Cardiac muscle cell (in vitro differentiated cells and primary cell): ENCODE measurements at regions not wholly inside any gene's neighbourhood (a gene's known extent, or its start where the extent isn't known, plus 50 kb on each side); places are given as distances from the start of the nearest gene placed in this dataset.
A peak's percentile ranks its signal among the peaks of the same experiment; 100 is the strongest.
"Not testable (repeated sequence)": the region's sequence is repeated elsewhere in the genome, so short reads cannot be mapped to it uniquely, and the experiment has no call there.

Source experiments
- DNase-seq, 2 donors: peaks; one replicate each; pipeline versions ENCODE4 v3.0.0 to v3.0.0-alpha.2; 2010 to 2017; ENCODE audit warnings: low read depth in 1 of 2, low spot score in 1 of 2
- H3K27ac ChIP-seq: fragments of 200-600 bp; sonication (generic); 2 replicates; pipeline ENCODE4 v1.5.1; 2016
- H3K27me3 ChIP-seq: fragments of 200-600 bp; sonication (generic); 2 replicates; pipeline ENCODE4 v1.6.0; 2016; ENCODE audit warnings: control low read depth
- H3K36me3 ChIP-seq: fragments of 200-600 bp; sonication (generic); 2 replicates; pipeline ENCODE4 v1.5.1; 2016; ENCODE audit warnings: control low read depth
- H3K4me1 ChIP-seq: fragments of 200-600 bp; sonication (generic); 2 replicates; pipeline ENCODE4 v1.8.1; 2017; ENCODE audit warnings: low read depth, mild to moderate bottlenecking, mixed run types
- H3K4me3 ChIP-seq: fragments of 200-600 bp; sonication (generic); 2 replicates; pipeline ENCODE4 v1.5.1; 2016; ENCODE audit warnings: mild to moderate bottlenecking
- H3K9me3 ChIP-seq: fragments of 200-600 bp; sonication (generic); 2 replicates; pipeline ENCODE4 v1.5.1; 2017; ENCODE audit warnings: low read depth, mild to moderate bottlenecking, control low read depth
- TF ChIP-seq, protein P1 (sequence below): IDR thresholded peaks from 2 replicates; pipeline ENCODE4 v1.5.1; 2012; ENCODE audit warnings: low read depth, mild to moderate bottlenecking, low read length

- DNase-seq, result peak; percentile 41 to 51
- H3K9me3 ChIP-seq, result no peaks in the 10 kb centered on the region
- TF ChIP-seq, protein P1, sequence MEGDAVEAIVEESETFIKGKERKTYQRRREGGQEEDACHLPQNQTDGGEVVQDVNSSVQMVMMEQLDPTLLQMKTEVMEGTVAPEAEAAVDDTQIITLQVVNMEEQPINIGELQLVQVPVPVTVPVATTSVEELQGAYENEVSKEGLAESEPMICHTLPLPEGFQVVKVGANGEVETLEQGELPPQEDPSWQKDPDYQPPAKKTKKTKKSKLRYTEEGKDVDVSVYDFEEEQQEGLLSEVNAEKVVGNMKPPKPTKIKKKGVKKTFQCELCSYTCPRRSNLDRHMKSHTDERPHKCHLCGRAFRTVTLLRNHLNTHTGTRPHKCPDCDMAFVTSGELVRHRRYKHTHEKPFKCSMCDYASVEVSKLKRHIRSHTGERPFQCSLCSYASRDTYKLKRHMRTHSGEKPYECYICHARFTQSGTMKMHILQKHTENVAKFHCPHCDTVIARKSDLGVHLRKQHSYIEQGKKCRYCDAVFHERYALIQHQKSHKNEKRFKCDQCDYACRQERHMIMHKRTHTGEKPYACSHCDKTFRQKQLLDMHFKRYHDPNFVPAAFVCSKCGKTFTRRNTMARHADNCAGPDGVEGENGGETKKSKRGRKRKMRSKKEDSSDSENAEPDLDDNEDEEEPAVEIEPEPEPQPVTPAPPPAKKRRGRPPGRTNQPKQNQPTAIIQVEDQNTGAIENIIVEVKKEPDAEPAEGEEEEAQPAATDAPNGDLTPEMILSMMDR, result no peak
- H3K4me1 ChIP-seq, result peaks cover 27% of the 10 kb centered on the region
- H3K27ac ChIP-seq, result peak overlapping the region; percentile 77
- H3K36me3 ChIP-seq, result no peaks in the 10 kb centered on the region
- no peaks in the 10 kb centered on the region for H3K27me3 ChIP-seq
- no peak overlapping the region for H3K4me3 ChIP-seq
Observed at GRCh38 chr10:30171601-30172000, 112.2 kb upstream of the JCAD start.

DNA sequence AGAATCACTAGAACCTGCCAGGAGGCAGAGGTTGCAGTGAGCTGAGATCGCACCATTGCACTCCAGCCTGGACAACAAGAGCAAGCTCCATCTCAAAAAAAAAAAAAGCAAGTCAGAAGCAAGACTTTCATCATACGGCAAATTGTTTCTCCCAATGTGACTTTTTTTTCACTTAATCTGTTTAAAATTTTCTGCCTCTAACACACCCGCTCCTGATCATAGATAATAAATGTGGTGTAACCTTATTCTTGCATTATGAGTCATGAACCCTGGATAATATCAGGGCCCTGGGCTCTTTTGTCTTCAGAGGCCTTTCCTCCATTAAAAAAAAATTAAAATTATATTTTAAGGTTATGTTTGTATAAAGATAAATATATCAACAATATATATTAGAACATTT is 111.4 kb upstream of the JCAD start:
- peak in 1 of 2 donors; percentile 85 for DNase-seq
- no peaks in the 10 kb centered on the region for H3K27me3 ChIP-seq
- peaks cover 27% of the 10 kb centered on the region for H3K4me1 ChIP-seq
- no peak overlapping the region for H3K4me3 ChIP-seq
- TF ChIP-seq, protein P1, result no peak
- H3K9me3 ChIP-seq, result no peaks in the 10 kb centered on the region
- peak overlapping the region; percentile 77 for H3K27ac ChIP-seq
- H3K36me3 ChIP-seq, result no peaks in the 10 kb centered on the region

- Histone ChIP-seq H3K27ac (peak overlapping the region; percentile 77), H3K4me1 (peaks cover 27% of the 10 kb centered on the region), H3K4me3 (no peak overlapping the region), H3K27me3 (no peaks in the 10 kb centered on the region), H3K36me3 (no peaks in the 10 kb centered on the region), H3K9me3 (no peaks in the 10 kb centered on the region)
- no peak for DNase-seq
- TF ChIP-seq, protein P1, result no peak
Observed at GRCh38 chr10:30170146-30170545, 110.8 kb upstream of the JCAD start.

DNA sequence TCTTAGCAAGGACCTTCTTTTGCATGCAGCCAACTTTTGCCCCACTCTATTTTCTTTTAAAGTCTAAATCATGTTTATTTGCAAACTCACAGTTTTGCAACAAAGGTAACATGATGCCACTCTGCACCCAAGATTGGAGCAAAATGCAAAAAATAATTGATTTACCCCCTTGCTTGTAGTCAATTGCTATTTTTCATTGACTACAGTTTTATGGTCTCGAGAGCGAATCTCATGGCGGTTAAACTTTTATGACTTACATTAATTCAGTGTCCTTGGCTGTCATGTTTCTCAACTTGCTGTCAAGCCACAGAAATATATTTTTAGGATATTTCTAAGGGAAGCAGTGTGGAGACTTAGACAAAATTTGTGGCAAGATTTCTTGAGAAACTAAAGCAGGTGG is 110.0 kb upstream of the JCAD start:
- Histone ChIP-seq H3K4me3 (no peak overlapping the region), H3K9me3 (no peaks in the 10 kb centered on the region), H3K27me3 (no peaks in the 10 kb centered on the region), H3K27ac (no peak overlapping the region), H3K4me1 (peaks cover 27% of the 10 kb centered on the region), H3K36me3 (no peaks in the 10 kb centered on the region)
- TF ChIP-seq, protein P1, result no peak
- DNase-seq, result no peak

DNA sequence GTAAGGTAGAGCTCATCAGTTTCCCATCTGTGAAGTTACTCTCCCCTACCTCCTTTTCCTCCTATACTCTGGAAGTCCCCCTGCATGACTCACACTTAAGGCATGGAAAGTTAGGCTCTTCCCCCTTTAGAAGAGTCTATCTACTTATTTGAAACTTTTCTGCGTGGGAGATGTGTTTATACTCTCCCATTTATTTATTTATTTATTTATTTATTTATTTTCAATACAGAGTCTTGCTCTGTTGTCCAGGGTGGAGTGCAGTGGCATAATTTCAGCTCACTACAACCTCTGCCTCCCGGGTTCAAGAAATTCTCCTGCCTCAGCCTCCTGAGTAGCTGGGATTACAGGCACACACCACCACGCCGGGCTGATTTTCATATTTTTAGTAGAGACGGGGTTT is 107.5 kb upstream of the JCAD start:
- H3K4me3 ChIP-seq, result no peak overlapping the region

GRCh38 chr10:30163410-30163809 is 104.0 kb upstream of the JCAD start:
- H3K27me3 ChIP-seq, H3K4me3 ChIP-seq, H3K36me3 ChIP-seq, H3K27ac ChIP-seq, H3K9me3 ChIP-seq, DNase-seq: not testable (repeated sequence)
- H3K4me1 ChIP-seq, result peaks cover 26% of the 10 kb centered on the region

More for the DNA sequence above, 107.5 kb upstream of the JCAD start:
- DNase-seq, result no peak
- peaks cover 16% of the 10 kb centered on the region for H3K4me1 ChIP-seq
- no peaks in the 10 kb centered on the region for H3K9me3 ChIP-seq
- H3K27me3 ChIP-seq, result no peaks in the 10 kb centered on the region
- TF ChIP-seq, protein P1, result no peak
- no peaks in the 10 kb centered on the region for H3K36me3 ChIP-seq
- no peak overlapping the region for H3K27ac ChIP-seq

DNA sequence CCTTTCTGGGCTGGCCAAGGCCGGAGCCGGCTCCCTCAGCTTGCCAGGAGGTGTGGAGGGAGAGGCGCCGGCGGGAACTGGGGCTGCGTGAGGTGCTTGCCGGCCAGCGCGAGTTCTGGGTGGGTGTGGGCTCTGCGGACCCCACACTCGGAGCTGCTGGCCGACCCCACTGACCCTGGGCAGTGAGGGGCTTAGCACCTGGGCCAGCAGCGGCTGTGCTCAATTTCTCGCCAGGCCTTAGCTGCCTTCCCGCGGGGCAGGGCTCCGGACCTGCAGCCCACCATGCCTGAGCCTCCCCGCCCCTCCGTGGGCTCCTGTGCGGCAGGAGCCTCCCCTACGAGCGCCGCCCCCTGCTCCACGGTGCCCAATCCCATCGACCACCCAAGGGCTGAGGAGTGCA is 103.4 kb upstream of the JCAD start:
- not testable (repeated sequence) for H3K27me3 ChIP-seq, H3K27ac ChIP-seq, DNase-seq, H3K4me3 ChIP-seq, H3K9me3 ChIP-seq, H3K36me3 ChIP-seq
- H3K4me1 ChIP-seq, result peaks cover 26% of the 10 kb centered on the region
